ENCODE measurements at regions not wholly inside any gene's neighbourhood (a gene's known extent, or its start where the extent isn't known, plus 50 kb on each side); places are given as distances from the start of the nearest gene placed in this dataset.
A peak's percentile ranks its signal among the peaks of the same experiment; 100 is the strongest.

DNA sequence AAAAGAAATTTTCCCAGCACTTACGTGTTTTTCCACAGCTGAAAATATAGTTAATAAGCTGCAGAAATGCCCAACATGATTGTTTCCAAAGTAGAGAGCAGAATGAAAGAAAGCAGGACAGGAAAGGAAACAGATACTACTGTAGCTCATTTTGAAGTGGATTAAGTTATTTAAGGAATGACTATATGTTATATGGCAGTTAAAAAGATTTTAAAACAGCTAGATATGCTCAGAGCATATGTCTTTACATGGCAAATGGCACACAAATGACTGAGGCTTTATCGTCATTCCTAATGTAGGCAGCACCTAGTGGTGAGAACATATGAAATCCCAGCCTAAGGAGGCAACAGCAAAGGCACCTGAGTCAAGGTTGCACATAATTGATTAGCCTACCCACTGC is 106.6 kb upstream of the SEMA6D start:
- Histone ChIP-seq H3K36me3 (ENCODE audit: insufficient read depth, low read length) (no peaks in the 10 kb centered on the region), H3K27me3 (ENCODE audit: insufficient read depth, low read length, poor library complexity, severe bottlenecking) (no peaks in the 10 kb centered on the region), H3K4me1 (ENCODE audit: insufficient read depth, low read length) (no peaks in the 10 kb centered on the region), H3K27ac (ENCODE audit: low read depth, low read length) (no peak overlapping the region), H3K9me3 (ENCODE audit: low read length) (no peaks in the 10 kb centered on the region), H3K4me3 (ENCODE audit: low read length) (no peak overlapping the region)
- ChIA-PET CTCF (no interaction called here), POLR2A (no interaction called here)
- H3K4me1 Mint-ChIP-seq, result no peaks in the 10 kb centered on the region
- H3K36me3 Mint-ChIP-seq, result no peaks in the 10 kb centered on the region
- H3K27me3 Mint-ChIP-seq, result no peaks in the 10 kb centered on the region
- no peak for DNase-seq
- no peak overlapping the region for H3K27ac Mint-ChIP-seq
- H3K4me3 Mint-ChIP-seq, result no peak overlapping the region
- H3K9me3 Mint-ChIP-seq, result peaks cover 0 to 4% (median 0%) of the 10 kb centered on the region in 5 donors

DNA sequence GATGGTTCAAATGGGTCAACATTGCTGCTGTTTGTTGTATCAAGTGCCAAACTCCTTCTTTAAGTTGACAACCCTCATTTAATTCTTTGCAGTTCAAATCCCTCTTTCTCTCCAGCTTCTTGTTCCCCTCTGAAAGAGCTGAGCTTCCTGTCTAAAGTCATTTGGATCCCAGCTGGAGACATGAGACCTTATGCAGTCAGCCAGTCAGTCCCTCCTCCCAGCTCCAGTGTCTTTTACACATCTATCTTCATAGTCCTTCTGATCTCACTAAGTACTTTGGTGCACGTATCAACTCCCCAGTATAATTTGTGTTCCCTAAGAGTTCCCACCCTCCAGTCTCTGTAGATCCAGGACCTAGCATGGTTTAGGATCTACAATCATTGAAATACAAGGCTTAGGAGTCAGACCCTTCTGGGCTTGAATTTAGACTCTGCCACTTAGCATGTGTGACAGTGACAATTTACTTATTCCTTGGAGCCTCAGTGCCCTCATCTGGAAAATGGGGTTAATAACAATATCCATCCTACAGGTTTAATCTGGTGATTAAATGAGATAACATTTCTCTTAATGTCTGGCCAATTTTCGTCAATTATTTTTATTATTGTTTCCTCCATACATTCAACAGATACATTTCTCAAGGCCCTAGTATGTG is 102.8 kb upstream of the SEMA6D start:
- Histone ChIP-seq H3K4me3 (ENCODE audit: low read length) (no peak overlapping the region), H3K9me3 (ENCODE audit: low read length) (no peaks in the 10 kb centered on the region), H3K27me3 (ENCODE audit: insufficient read depth, low read length, poor library complexity, severe bottlenecking) (no peaks in the 10 kb centered on the region), H3K4me1 (ENCODE audit: insufficient read depth, low read length) (no peaks in the 10 kb centered on the region), H3K36me3 (ENCODE audit: insufficient read depth, low read length) (no peaks in the 10 kb centered on the region), H3K27ac (ENCODE audit: low read depth, low read length) (no peak overlapping the region)
- Mint-ChIP-seq H3K27ac (no peak overlapping the region), H3K4me1 (no peaks in the 10 kb centered on the region), H3K4me3 (no peak overlapping the region), H3K36me3 (no peaks in the 10 kb centered on the region), H3K27me3 (peaks cover 0 to 3% of the 10 kb centered on the region in 2 donors), H3K9me3 (peaks cover 0 to 7% (median 5%) of the 10 kb centered on the region in 5 donors)
- ChIA-PET CTCF (no interaction called here), POLR2A (no interaction called here)
- DNase-seq, result no peak

DNA sequence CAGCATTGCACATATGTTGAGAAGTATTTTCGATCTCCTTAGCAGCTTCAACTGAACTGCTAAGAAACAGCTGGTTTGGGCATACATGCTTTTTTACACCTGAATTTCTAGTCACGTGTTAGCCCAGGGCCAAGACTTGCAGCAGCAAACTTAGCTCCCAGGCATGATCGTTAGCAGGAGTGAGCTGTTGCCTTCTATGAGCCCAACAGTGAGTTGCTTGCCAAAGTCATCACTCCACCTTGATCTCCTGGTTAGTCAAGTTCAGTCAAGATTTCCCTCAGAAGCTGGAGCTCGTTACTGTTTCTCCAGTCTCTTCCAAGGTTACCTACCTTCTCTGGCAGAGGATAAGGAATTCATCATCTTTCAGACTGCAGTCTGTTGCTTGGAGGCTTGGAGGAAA is 100.4 kb upstream of the SEMA6D start:
- DNase-seq, result no peak
- no peaks in the 10 kb centered on the region for H3K36me3 ChIP-seq (ENCODE audit: insufficient read depth, low read length)
- CTCF ChIA-PET, result no interaction called here
- peaks cover 0 to 7% (median 5%) of the 10 kb centered on the region in 5 donors for H3K9me3 Mint-ChIP-seq
- H3K27me3 Mint-ChIP-seq, result peaks cover 0 to 3% of the 10 kb centered on the region in 2 donors
- H3K4me3 Mint-ChIP-seq, result no peak overlapping the region
- H3K4me1 ChIP-seq (ENCODE audit: insufficient read depth, low read length), result no peaks in the 10 kb centered on the region
- no peak overlapping the region for H3K27ac Mint-ChIP-seq
- H3K4me1 Mint-ChIP-seq, result no peaks in the 10 kb centered on the region
- POLR2A ChIA-PET, result no interaction called here
- no peaks in the 10 kb centered on the region for H3K36me3 Mint-ChIP-seq
- H3K9me3 ChIP-seq (ENCODE audit: low read length), result no peaks in the 10 kb centered on the region
- H3K27ac ChIP-seq (ENCODE audit: low read depth, low read length), result no peak overlapping the region
- no peak overlapping the region for H3K4me3 ChIP-seq (ENCODE audit: low read length)
- no peaks in the 10 kb centered on the region for H3K27me3 ChIP-seq (ENCODE audit: insufficient read depth, low read length, poor library complexity, severe bottlenecking)

DNA sequence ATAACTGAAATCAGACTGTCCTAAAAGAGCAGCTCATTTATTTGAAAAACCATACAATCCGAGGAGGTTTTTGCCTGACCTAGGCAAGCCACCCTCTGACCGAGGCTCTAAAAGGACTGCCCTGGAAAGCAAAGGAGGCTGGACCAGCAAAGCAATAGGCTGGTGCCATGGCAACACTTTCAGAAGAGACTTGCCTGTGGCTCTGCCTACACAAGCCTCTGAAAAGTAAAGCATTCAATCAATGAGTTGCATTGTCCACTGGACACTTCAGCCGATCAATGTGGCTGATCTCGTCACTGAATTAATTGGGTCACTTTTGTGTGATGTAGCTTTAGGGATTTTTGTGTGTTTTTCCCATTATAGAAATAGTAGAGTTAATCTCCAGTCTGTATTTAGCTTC is 99.1 kb upstream of the SEMA6D start:
- H3K9me3 Mint-ChIP-seq, result peaks cover 0 to 7% (median 5%) of the 10 kb centered on the region in 5 donors
- no peaks in the 10 kb centered on the region for H3K36me3 Mint-ChIP-seq
- CTCF ChIA-PET, result no interaction called here

DNA sequence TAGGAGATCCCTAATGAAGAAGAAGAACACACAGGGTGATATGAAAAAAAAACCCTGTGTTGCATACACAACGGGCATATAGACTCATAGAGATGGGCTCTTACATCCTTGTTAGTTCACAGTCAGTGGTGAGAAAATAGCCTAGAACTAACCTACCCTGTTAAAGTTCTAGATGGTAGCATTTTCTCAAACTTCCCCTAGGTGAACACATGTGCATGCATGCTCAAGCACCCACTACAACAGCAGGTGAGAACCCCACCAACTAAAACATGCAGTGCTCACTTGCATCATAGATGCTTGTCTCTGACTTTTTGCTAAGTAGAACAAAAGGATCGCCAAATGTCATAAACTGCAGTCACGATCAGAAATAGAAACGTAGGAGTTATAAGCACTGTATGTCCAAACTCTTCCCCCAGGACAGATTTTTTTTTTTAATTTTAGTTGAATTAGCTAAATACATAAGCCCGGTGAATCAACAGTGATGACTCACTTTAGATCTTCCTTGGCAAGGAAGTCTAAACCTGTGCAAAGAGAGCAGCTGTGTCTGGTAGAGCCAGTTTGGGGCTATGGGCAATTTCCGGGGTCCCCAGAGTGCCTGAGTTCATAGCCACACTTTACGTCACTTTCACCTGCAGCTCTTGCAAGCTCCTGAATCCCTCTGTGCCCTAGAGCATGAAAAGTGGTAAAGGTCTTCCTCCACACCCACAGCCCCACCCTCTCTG is 96.2 kb upstream of the SEMA6D start:
- ChIA-PET POLR2A (no interaction called here), CTCF (no interaction called here)
- H3K4me3 Mint-ChIP-seq, result no peak overlapping the region
- peaks cover 2 to 9% (median 4%) of the 10 kb centered on the region in 5 donors for H3K9me3 Mint-ChIP-seq
- H3K27ac ChIP-seq (ENCODE audit: low read depth, low read length), result no peak overlapping the region
- no peaks in the 10 kb centered on the region for H3K36me3 Mint-ChIP-seq
- no peak for DNase-seq
- peaks cover 0 to 3% of the 10 kb centered on the region in 2 donors for H3K27me3 Mint-ChIP-seq
- peak overlapping the region in 1 of 8 donors; percentile 41 for H3K27ac Mint-ChIP-seq
- no peaks in the 10 kb centered on the region for H3K9me3 ChIP-seq (ENCODE audit: low read length)
- H3K27me3 ChIP-seq (ENCODE audit: insufficient read depth, low read length, poor library complexity, severe bottlenecking), result no peaks in the 10 kb centered on the region
- H3K4me1 Mint-ChIP-seq, result no peaks in the 10 kb centered on the region
- no peaks in the 10 kb centered on the region for H3K36me3 ChIP-seq (ENCODE audit: insufficient read depth, low read length)
- H3K4me3 ChIP-seq (ENCODE audit: low read length), result no peak overlapping the region
- no peaks in the 10 kb centered on the region for H3K4me1 ChIP-seq (ENCODE audit: insufficient read depth, low read length)

More for the DNA sequence above, 99.1 kb upstream of the SEMA6D start:
- Histone ChIP-seq H3K27ac (ENCODE audit: low read depth, low read length) (no peak overlapping the region), H3K27me3 (ENCODE audit: insufficient read depth, low read length, poor library complexity, severe bottlenecking) (no peaks in the 10 kb centered on the region), H3K4me3 (ENCODE audit: low read length) (no peak overlapping the region), H3K36me3 (ENCODE audit: insufficient read depth, low read length) (no peaks in the 10 kb centered on the region), H3K4me1 (ENCODE audit: insufficient read depth, low read length) (no peaks in the 10 kb centered on the region), H3K9me3 (ENCODE audit: low read length) (no peaks in the 10 kb centered on the region)
- peaks cover 0 to 3% of the 10 kb centered on the region in 2 donors for H3K27me3 Mint-ChIP-seq
- no peak for DNase-seq
- H3K4me3 Mint-ChIP-seq, result no peak overlapping the region
- no peak overlapping the region for H3K27ac Mint-ChIP-seq
- no peaks in the 10 kb centered on the region for H3K4me1 Mint-ChIP-seq
- POLR2A ChIA-PET, result no interaction called here

DNA sequence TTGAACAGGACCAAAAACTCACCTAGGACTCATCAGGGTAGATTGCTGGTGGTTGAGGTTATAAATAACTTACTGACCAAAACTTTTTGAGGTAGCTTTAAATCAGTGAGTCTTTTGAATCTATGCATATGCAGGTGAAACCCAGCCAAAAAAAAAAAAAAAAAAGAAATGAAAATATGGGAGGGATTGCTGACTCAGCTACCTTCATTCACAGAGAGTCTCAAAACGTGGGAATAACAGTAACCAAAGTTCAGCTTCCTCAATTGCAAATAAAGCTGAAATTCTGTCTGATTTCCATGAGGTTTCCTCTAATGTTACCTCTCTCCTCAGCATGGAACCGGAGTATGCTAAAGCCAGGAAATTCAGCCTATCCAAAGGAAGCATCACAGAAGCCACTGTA is 95.2 kb upstream of the SEMA6D start:
- Histone ChIP-seq H3K36me3 (ENCODE audit: insufficient read depth, low read length) (no peaks in the 10 kb centered on the region), H3K27me3 (ENCODE audit: insufficient read depth, low read length, poor library complexity, severe bottlenecking) (no peaks in the 10 kb centered on the region), H3K4me1 (ENCODE audit: insufficient read depth, low read length) (no peaks in the 10 kb centered on the region), H3K9me3 (ENCODE audit: low read length) (no peaks in the 10 kb centered on the region), H3K4me3 (ENCODE audit: low read length) (no peak overlapping the region), H3K27ac (ENCODE audit: low read depth, low read length) (no peak overlapping the region)
- Mint-ChIP-seq H3K27me3 (peaks cover 0 to 3% of the 10 kb centered on the region in 2 donors), H3K9me3 (peaks cover 2 to 9% (median 4%) of the 10 kb centered on the region in 5 donors), H3K4me3 (no peak overlapping the region), H3K27ac (no peak overlapping the region), H3K36me3 (no peaks in the 10 kb centered on the region), H3K4me1 (no peaks in the 10 kb centered on the region)
- POLR2A ChIA-PET, result no interaction called here
- CTCF ChIA-PET, result no interaction called here
- DNase-seq, result no peak

DNA sequence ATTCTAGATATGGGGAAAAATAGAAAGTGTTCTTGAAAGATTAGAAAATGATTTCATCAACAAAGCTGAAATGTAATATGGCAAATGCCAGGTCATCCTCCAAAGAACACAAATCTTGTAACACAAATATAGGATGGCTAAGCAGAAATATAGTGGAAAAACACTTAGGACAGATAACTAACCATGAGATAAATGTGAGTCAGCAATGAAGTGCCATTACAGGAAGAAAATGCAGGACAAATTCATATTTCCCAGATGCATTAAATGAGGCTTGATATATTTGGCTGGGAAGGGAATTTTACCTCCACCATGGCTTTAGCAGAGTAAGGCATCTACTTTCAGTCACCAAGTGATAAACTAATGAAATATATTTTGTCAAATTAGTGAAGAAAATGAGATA is 92.8 kb upstream of the SEMA6D start:
- Mint-ChIP-seq H3K36me3 (no peaks in the 10 kb centered on the region), H3K4me3 (no peak overlapping the region), H3K9me3 (peaks cover 0 to 4% (median 2%) of the 10 kb centered on the region in 5 donors), H3K4me1 (no peaks in the 10 kb centered on the region), H3K27ac (no peak overlapping the region), H3K27me3 (no peaks in the 10 kb centered on the region)
- Histone ChIP-seq H3K4me3 (ENCODE audit: low read length) (no peak overlapping the region), H3K27ac (ENCODE audit: low read depth, low read length) (no peak overlapping the region), H3K36me3 (ENCODE audit: insufficient read depth, low read length) (no peaks in the 10 kb centered on the region), H3K9me3 (ENCODE audit: low read length) (no peaks in the 10 kb centered on the region), H3K27me3 (ENCODE audit: insufficient read depth, low read length, poor library complexity, severe bottlenecking) (no peaks in the 10 kb centered on the region), H3K4me1 (ENCODE audit: insufficient read depth, low read length) (no peaks in the 10 kb centered on the region)
- POLR2A ChIA-PET, result no interaction called here
- CTCF ChIA-PET, result no interaction called here
- no peak for DNase-seq

DNA sequence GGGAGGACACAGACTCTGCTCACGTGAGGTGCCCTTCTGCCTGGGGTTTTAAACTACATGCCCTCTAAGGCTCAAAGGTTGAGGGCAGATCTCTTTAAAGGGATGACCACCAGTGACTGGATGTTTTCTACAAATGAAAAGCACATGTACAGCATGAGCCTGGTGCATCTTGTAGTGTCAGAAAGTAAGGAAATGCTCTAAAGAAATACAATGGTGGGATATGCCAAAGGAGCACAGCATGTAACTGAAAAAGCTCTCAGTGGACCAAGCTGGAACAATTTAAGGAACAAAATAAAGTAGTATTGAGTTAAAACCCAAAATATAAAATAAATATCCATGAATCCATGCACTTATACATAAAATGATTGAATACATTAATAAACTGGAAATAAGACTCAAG is 78.3 kb upstream of the SEMA6D start:
- Histone ChIP-seq H3K4me3 (ENCODE audit: low read length) (no peak overlapping the region), H3K4me1 (ENCODE audit: insufficient read depth, low read length) (no peaks in the 10 kb centered on the region), H3K27ac (ENCODE audit: low read depth, low read length) (no peak overlapping the region), H3K9me3 (ENCODE audit: low read length) (no peaks in the 10 kb centered on the region), H3K36me3 (ENCODE audit: insufficient read depth, low read length) (no peaks in the 10 kb centered on the region), H3K27me3 (ENCODE audit: insufficient read depth, low read length, poor library complexity, severe bottlenecking) (no peaks in the 10 kb centered on the region)
- POLR2A ChIA-PET, result no interaction called here
- no peak overlapping the region for H3K4me3 Mint-ChIP-seq
- CTCF ChIA-PET, result no interaction called here
- H3K9me3 Mint-ChIP-seq, result peaks cover 0 to 10% (median 4%) of the 10 kb centered on the region in 5 donors
- H3K36me3 Mint-ChIP-seq, result peaks cover 0 to 2% (median 0%) of the 10 kb centered on the region in 3 donors
- no peaks in the 10 kb centered on the region for H3K4me1 Mint-ChIP-seq
- H3K27me3 Mint-ChIP-seq, result no peaks in the 10 kb centered on the region
- H3K27ac Mint-ChIP-seq, result no peak overlapping the region
- DNase-seq, result no peak

Measured in CD8-positive, alpha-beta memory T cell (primary cell).